GM18861 (cell line): ENCODE measurements at regions not wholly inside any gene's neighbourhood (a gene's known extent, or its start where the extent isn't known, plus 50 kb on each side); places are given as distances from the start of the nearest gene placed in this dataset.

Experiments
- ATAC-seq: cut with Tn5 transposase; IDR thresholded peaks from one replicate; pipeline ENCODE4 v1.9.1; 2021; ENCODE audit not compliant: unreplicated experiment

GRCh38 chr6:11926594-11927407, 85.3 kb upstream of the HIVEP1 start:
- no peak for ATAC-seq

- ATAC-seq = no peak
These were observed 86.3 kb upstream of the HIVEP1 start for GRCh38 chr6:11925805-11926204.

DNA sequence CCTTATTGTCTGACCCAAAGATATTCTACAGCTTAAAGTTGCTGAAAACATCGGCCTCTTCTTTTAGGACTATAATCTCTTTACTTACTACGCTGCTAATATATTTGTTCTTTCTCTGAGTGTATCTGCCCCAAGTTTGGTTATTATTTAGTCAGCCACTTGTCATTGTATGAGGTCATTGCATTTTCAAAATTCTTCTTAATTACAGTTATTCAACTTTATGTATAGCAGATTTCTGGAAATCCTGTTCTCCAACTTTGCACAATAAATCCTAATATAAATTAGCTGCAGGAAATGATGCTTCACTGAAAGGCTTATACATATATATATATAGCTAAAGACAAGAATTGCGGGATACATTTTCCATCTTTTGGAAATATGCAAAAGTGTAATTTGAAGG, 88.5 kb upstream of the HIVEP1 start:
- ATAC-seq = no peak

DNA sequence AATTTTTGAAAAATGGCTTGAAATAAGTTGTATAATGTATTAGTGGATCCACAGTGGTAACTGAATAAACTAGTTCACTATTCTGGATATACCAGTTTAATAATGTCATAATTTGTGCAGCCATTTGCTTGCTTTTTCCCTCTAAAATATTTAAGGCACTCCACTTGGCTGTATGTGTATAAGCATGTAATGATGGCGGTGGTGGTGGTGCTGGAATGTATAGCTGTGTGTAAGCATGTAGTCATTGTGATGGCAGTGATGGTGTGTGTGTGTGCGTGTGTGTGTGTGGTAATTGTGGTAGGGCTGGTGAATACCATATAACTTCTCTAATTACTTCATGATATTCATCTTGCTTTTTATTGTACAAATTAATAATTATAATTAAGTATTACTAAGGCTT, 89.2 kb upstream of the HIVEP1 start:
- ATAC-seq = no peak

DNA sequence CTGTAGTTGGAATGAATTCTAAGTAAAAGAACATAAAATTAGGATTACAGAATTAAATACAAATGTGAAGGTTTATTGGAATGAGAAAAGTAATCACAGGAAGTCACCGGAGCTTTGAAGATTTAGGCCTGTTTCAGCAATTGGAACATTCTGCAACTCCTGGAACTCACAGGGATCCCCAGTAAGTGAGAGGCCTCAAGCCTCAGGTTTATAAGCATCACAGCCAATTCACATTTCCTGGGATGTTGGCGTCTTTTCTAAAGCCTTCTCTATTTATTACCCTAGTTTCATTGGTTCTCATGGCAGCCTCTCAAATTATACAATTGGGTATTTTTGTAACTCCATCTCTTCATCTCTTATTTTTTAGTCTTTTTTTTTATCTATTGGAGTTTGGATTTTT, 90.4 kb upstream of the HIVEP1 start:
- ATAC-seq = no peak

DNA sequence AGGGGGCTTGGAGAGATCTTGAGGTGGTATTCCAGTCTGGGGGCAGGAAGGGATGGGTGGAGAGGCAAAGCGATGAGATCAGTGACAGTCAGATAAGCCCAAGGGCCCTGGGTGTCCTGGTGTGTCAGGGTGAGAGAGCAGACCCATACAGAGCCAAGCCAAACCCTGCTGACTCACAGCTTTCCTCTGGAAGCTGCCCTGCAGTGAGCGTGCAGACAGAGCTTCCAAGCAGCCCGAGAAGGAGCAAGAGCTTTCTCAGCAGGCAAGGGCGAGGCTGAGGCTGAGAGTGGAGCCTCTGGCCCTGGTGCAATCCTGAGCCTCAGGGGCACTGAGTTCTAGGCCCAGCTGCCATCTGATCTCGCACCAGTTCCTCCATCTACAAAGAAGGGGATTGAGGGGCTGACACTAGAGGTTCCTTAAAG, 91.1 kb upstream of the HIVEP1 start:
- no peak for ATAC-seq

- ATAC-seq = no peak
These were observed 91.5 kb upstream of the HIVEP1 start for GRCh38 chr6:11920566-11920965.

GRCh38 chr6:11919771-11920440, 92.2 kb upstream of the HIVEP1 start:
- ATAC-seq = no peak

DNA sequence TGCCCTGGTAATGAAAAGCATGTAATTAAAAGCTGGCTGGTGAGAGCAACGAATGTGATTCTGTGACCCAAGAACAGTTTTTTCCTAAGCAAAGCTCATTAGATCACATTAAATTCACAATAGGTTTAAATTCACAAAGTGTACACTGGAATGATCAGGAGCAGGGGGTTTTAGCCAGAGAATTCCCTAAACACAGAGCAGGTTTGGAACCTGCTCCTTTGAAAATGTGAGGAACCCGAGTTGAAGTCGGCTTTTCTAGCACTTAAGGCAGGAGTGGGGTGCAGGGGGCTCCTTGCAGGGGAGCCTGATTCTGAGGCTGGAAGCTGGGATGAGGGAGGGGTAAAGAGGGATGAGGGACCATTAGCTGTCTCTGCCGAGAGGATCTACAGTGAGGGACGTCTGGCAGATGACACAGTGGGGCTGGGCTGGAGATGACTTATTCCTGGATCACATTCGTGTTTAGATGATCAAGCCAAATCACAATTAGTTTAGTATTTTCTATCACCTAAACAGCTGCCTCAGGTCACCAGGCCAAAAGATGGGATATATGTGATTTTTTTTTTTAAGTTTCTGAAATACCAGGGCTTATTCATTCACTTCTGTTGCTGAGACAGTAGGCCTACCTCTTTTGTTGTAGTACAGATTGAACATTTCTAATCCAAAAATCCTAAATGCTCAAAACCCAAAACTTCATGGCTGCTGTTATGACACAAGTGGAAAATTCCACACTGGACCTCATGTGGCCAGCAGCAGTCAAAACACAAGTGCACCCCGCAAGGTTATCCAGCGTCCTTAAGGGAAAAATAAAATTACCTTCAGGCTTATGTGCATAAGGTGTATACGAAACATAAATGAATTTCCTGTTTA, 93.1 kb upstream of the HIVEP1 start:
- ATAC-seq = no peak

DNA sequence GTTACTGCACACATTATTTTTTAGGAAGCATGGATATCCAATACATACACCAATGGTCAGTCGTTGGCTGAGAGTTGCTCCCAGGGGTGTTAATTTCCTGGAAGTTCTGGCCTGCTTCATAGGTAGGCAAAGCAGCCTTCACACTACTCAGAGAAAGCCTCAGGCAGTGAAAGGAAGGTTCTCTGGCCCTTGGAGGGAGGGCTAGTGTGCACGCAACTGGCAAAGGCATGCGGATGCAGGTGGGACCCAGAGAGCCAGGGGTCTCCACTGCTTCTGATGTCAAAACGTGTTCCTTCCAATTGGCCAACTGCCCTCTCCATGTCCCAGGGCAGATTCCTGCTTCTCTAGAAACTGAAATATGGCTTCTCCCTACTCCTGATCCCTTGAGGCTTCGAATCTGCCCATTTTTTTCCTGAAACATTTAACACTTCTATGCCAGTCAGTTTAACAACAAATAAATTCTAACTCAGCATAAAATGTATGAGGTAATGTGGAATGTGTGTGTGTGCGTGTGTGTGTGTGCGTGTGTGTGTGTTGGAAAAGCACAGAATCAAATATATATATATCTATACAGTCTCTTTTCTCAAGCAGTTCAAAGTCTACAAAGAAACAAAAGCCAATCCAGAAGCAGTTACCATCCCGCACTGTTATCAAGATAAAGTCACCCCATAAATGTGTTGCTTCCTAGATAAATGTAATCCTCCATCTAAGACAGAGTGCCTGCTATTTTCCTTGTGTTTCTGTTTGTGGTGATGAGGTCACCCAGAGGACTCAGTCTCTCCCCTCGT, 94.0 kb upstream of the HIVEP1 start:
- ATAC-seq = no peak

- ATAC-seq = no peak
These were observed 99.7 kb upstream of the HIVEP1 start for GRCh38 chr6:11912420-11912819.

- ATAC-seq = no peak
These were observed 100.6 kb upstream of the HIVEP1 start for GRCh38 chr6:11911538-11911937.

GRCh38 chr6:11909696-11910132, 102.4 kb upstream of the HIVEP1 start:
- no peak for ATAC-seq

DNA sequence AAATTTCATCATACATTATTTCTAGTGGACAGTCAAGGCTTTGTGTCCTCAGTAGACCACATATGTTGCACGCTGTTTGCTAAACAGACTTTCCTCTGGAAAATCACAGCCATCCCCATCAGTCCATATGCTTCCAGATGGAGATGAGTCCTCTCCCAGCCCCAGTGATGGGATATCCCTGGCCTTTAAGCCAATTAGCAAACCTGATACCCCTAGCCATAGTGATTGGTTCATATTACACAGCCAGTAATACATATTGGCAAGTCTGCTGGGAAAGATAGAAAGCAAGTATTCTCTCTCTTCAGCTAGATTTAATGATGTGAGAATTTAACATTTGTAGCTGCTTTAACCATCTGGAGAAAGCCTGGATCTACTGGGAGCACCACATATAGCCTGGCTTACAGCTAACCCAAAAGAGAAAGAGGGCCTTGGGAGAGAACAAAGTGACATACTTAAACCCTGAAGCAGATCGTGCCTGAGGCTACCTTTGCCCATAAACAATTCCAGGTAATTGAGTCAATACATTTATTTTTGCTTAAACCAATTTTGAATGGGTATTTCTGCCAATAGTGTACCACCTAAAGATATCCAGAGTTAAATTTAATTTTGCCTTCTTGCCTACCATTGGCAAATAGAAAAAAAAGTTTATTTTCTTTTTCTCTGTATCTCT, 103.5 kb upstream of the HIVEP1 start:
- ATAC-seq = no peak

DNA sequence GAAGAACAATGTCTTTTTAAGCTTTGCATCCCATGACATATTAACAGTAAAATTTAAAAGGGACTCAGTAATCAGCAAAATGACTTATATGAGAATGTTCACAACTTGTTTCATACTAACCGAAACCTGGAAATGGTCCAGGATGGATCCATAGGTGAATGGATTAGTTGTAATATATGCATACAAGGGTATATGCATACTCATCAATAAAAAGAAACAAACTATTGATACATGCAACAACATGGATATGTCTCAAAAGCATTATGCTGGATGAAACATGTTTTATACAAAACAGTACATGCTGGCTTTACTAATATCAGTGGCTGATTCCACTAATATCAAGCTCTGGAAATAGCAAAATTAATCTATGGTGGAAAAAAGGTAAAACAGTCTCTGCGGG, 108.5 kb upstream of the HIVEP1 start:
- no peak for ATAC-seq

- no peak for ATAC-seq
These were observed 109.6 kb upstream of the HIVEP1 start for GRCh38 chr6:11902527-11902926.

- no peak for ATAC-seq
These were observed 111.2 kb upstream of the HIVEP1 start for GRCh38 chr6:11900662-11901598.

- ATAC-seq = no peak
These were observed 112.5 kb upstream of the HIVEP1 start for GRCh38 chr6:11899645-11900044.

GRCh38 chr6:11894212-11894611, 115.6 kb upstream of the ADTRP start:
- ATAC-seq = no peak
